ENCODE measurements at regions not wholly inside any gene's neighbourhood (a gene's known extent, or its start where the extent isn't known, plus 50 kb on each side); places are given as distances from the start of the nearest gene placed in this dataset.

DNA sequence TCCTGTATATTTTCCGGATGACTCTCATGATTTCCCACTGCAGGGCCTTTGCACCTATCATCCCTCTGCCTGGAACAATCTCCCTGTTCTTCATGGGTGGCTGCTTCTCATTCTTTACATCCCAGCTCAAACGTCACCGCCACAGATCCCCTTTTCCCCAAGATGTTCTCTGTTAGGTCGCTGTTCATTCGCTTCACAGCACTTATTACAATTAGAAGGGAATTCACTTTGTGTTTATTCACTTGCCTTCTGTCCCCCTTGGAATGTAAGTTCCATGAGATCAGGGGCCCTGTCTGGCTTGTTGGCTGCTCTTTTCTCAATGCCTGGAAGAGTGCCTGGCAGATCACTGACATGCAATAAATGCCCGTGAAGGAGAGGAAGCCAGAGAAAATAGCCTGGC, 106.7 kb downstream of the FOXI3 start:
- H3K27me3 Mint-ChIP-seq (ENCODE audit: low read depth, unreplicated experiment) = peaks cover 36% of the 10 kb centered on the region
- H3K27me3 ChIP-seq (ENCODE audit: insufficient read depth, low read length) = peaks cover under 1% of the 10 kb centered on the region

DNA sequence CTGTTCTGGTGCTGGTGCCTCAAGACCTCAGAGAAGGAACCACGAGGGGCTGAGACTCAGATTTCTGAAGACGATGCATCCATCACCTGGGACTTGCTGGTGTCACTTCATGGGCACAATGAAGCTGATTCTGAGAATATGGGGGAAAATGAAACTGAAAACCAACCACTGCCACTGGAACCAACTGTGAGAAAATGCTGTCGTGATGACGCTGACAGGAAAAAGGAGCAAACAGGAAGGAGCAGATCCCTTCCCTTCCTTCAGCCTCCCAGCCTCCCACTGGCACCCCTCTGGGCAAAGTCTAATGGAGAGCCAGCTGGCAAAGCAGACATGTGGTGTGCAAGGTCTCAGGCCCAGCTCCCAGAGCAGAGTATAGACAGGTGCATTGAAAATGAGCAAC, 109.7 kb downstream of the FOXI3 start:
- Histone ChIP-seq H3K4me3 (ENCODE audit: insufficient read depth, low read depth, low read length) (no peak overlapping the region), H4K20me1 (ENCODE audit: insufficient read depth, low read length) (no peaks in the 10 kb centered on the region), H3K9ac (ENCODE audit: low read length) (no peak overlapping the region), H3K9me3 (ENCODE audit: insufficient read depth, low read depth, low read length) (no peaks in the 10 kb centered on the region), H3K36me3 (ENCODE audit: insufficient read depth, low read length) (no peaks in the 10 kb centered on the region), H3K79me2 (ENCODE audit: insufficient read depth, low read length) (no peaks in the 10 kb centered on the region), H2AFZ (ENCODE audit: low read depth, low read length) (no peak overlapping the region), H3K27me3 (ENCODE audit: insufficient read depth, low read length) (no peaks in the 10 kb centered on the region), H3K4me1 (ENCODE audit: insufficient read depth, low read length) (no peaks in the 10 kb centered on the region), H3K4me2 (ENCODE audit: low read length) (no peak overlapping the region), H3K27ac (ENCODE audit: low read depth, low read length) (no peak overlapping the region)
- H3K27me3 Mint-ChIP-seq (ENCODE audit: low read depth, unreplicated experiment) = peaks cover 23% of the 10 kb centered on the region
- peaks cover 5% of the 10 kb centered on the region for H3K9me3 Mint-ChIP-seq (ENCODE audit: unreplicated experiment)
- no peak overlapping the region for H3K27ac Mint-ChIP-seq (ENCODE audit: unreplicated experiment)
- H3K36me3 Mint-ChIP-seq (ENCODE audit: low read depth, unreplicated experiment) = no peaks in the 10 kb centered on the region
- FAIRE-seq (no peak), DNase-seq (ENCODE audit: low read depth) (no peak)
- H3K4me3 Mint-ChIP-seq (ENCODE audit: unreplicated experiment) = no peak overlapping the region
- TF ChIP-seq, protein P1, sequence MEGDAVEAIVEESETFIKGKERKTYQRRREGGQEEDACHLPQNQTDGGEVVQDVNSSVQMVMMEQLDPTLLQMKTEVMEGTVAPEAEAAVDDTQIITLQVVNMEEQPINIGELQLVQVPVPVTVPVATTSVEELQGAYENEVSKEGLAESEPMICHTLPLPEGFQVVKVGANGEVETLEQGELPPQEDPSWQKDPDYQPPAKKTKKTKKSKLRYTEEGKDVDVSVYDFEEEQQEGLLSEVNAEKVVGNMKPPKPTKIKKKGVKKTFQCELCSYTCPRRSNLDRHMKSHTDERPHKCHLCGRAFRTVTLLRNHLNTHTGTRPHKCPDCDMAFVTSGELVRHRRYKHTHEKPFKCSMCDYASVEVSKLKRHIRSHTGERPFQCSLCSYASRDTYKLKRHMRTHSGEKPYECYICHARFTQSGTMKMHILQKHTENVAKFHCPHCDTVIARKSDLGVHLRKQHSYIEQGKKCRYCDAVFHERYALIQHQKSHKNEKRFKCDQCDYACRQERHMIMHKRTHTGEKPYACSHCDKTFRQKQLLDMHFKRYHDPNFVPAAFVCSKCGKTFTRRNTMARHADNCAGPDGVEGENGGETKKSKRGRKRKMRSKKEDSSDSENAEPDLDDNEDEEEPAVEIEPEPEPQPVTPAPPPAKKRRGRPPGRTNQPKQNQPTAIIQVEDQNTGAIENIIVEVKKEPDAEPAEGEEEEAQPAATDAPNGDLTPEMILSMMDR (IDR thresholded peaks at IDR 0.05; ENCODE audit: insufficient read depth, low read depth, low read length) = no peak
- TF ChIP-seq EZH2 (IDR thresholded peaks at IDR 0.05; ENCODE audit: insufficient read depth, low read length) = no peak
- no peaks in the 10 kb centered on the region for H3K4me1 Mint-ChIP-seq (ENCODE audit: low read depth, unreplicated experiment)

More for the DNA sequence above, 106.7 kb downstream of the FOXI3 start:
- no peak for TF ChIP-seq EZH2 (IDR thresholded peaks at IDR 0.05; ENCODE audit: insufficient read depth, low read length)
- TF ChIP-seq, protein P1 (IDR thresholded peaks at IDR 0.05; ENCODE audit: insufficient read depth, low read depth, low read length) = no peak
- peaks cover 2% of the 10 kb centered on the region for H3K9me3 Mint-ChIP-seq (ENCODE audit: unreplicated experiment)
- no peaks in the 10 kb centered on the region for H3K9me3 ChIP-seq (ENCODE audit: insufficient read depth, low read depth, low read length)
- H3K36me3 ChIP-seq (ENCODE audit: insufficient read depth, low read length) = no peaks in the 10 kb centered on the region
- no peaks in the 10 kb centered on the region for H3K79me2 ChIP-seq (ENCODE audit: insufficient read depth, low read length)
- H3K27ac Mint-ChIP-seq (ENCODE audit: unreplicated experiment) = no peak overlapping the region
- no peak overlapping the region for H3K4me3 Mint-ChIP-seq (ENCODE audit: unreplicated experiment)
- H4K20me1 ChIP-seq (ENCODE audit: insufficient read depth, low read length) = no peaks in the 10 kb centered on the region
- H2AFZ ChIP-seq (ENCODE audit: low read depth, low read length) = no peak overlapping the region
- H3K4me1 ChIP-seq (ENCODE audit: insufficient read depth, low read length) = no peaks in the 10 kb centered on the region
- DNase-seq (ENCODE audit: low read depth) = no peak
- H3K4me2 ChIP-seq (ENCODE audit: low read length) = no peak overlapping the region
- H3K4me1 Mint-ChIP-seq (ENCODE audit: low read depth, unreplicated experiment) = no peaks in the 10 kb centered on the region
- H3K36me3 Mint-ChIP-seq (ENCODE audit: low read depth, unreplicated experiment) = no peaks in the 10 kb centered on the region
- FAIRE-seq = no peak
- H3K4me3 ChIP-seq (ENCODE audit: insufficient read depth, low read depth, low read length) = no peak overlapping the region
- H3K27ac ChIP-seq (ENCODE audit: low read depth, low read length) = no peak overlapping the region
- no peak overlapping the region for H3K9ac ChIP-seq (ENCODE audit: low read length)

DNA sequence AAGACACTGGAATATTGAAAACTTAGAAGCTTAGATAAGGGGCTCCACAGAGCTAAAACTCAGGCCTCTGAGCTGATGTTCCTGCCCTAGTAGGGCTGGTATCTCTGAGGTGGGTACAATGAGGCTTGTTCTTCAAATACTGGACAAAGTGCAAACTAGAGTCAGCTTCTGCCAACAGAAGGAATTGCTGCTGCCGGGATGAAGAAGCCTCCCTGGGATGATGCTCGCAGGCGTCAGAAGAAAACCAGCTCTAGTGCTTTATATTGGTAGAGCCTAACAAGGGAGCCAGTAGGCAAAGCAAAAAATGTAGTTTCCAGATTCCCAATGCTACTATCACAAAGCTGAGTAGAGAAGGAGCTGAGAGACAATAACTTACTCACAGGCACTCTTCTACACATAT, 118.1 kb downstream of the FOXI3 start:
- Mint-ChIP-seq H3K4me1 (ENCODE audit: low read depth, unreplicated experiment) (peaks cover 7% of the 10 kb centered on the region), H3K27me3 (ENCODE audit: low read depth, unreplicated experiment) (peaks cover 8% of the 10 kb centered on the region), H3K27ac (ENCODE audit: unreplicated experiment) (no peak overlapping the region), H3K36me3 (ENCODE audit: low read depth, unreplicated experiment) (no peaks in the 10 kb centered on the region), H3K9me3 (ENCODE audit: unreplicated experiment) (peaks cover 1% of the 10 kb centered on the region), H3K4me3 (ENCODE audit: unreplicated experiment) (no peak overlapping the region)
- DNase-seq (ENCODE audit: low read depth) (no peak), FAIRE-seq (no peak)
- H2AFZ ChIP-seq (ENCODE audit: low read depth, low read length) = no peak overlapping the region
- H3K27me3 ChIP-seq (ENCODE audit: insufficient read depth, low read length) = peaks cover 2% of the 10 kb centered on the region
- no peaks in the 10 kb centered on the region for H3K4me1 ChIP-seq (ENCODE audit: insufficient read depth, low read length)
- no peaks in the 10 kb centered on the region for H3K79me2 ChIP-seq (ENCODE audit: insufficient read depth, low read length)
- no peak overlapping the region for H3K4me2 ChIP-seq (ENCODE audit: low read length)
- no peaks in the 10 kb centered on the region for H3K36me3 ChIP-seq (ENCODE audit: insufficient read depth, low read length)
- H3K9me3 ChIP-seq (ENCODE audit: insufficient read depth, low read depth, low read length) = no peaks in the 10 kb centered on the region
- TF ChIP-seq, protein P1 (IDR thresholded peaks at IDR 0.05; ENCODE audit: insufficient read depth, low read depth, low read length) = no peak
- no peak for TF ChIP-seq EZH2 (IDR thresholded peaks at IDR 0.05; ENCODE audit: insufficient read depth, low read length)
- no peak overlapping the region for H3K27ac ChIP-seq (ENCODE audit: low read depth, low read length)
- H3K9ac ChIP-seq (ENCODE audit: low read length) = no peak overlapping the region
- H3K4me3 ChIP-seq (ENCODE audit: insufficient read depth, low read depth, low read length) = no peak overlapping the region
- H4K20me1 ChIP-seq (ENCODE audit: insufficient read depth, low read length) = no peaks in the 10 kb centered on the region
